IMR-90 (cell line): ENCODE measurements at regions not wholly inside any gene's neighbourhood (a gene's known extent, or its start where the extent isn't known, plus 50 kb on each side); places are given as distances from the start of the nearest gene placed in this dataset.

Experiments used
- ATAC-seq: fragments of 200-7000 bp; cut with Tn5 transposase; 2 replicates; pipeline ENCODE4 v1.9.1; 2020; ENCODE audit warnings: low read depth, mild to moderate bottlenecking, moderate library complexity
- BruUV-seq: library from RNA; stranded (reverse); fragments of 400-500 nt; replicated peaks from 2 replicates; lab custom pipeline; 2021; lab: Mats Ljungman, UMichigan
- CTCF ChIA-PET: fragments of 300-600 bp; formaldehyde crosslinking; extraction: SDS; loops from one replicate; lab custom pipeline; 2021; ENCODE audit warnings: antibody characterized with exemption; lab: Yijun Ruan, JAX
- POLR2A ChIA-PET: fragments of 300-600 bp; sonication (Branson Sonifier 250); formaldehyde crosslinking; loops from one replicate; lab custom pipeline; 2022; ENCODE audit warnings: antibody characterized with exemption; ENCODE audit not compliant: unreplicated experiment; lab: Charles Lee
- DNase-seq: peaks from one replicate; pipeline ENCODE4 v3.0.0; 2013
- H2AFZ ChIP-seq: replicated peaks from 2 replicates; pipeline ENCODE3; 2013; ENCODE audit warnings: low read length, mild to moderate bottlenecking; ENCODE audit not compliant: poor library complexity
- H2AK5ac ChIP-seq: 2 replicates; pipeline ENCODE4 v1.6.1; 2013; ENCODE audit warnings: low read depth, low read length, inconsistent platforms
- H2AK9ac ChIP-seq: replicated peaks from 2 replicates; pipeline ENCODE3; 2013; ENCODE audit warnings: mild to moderate bottlenecking, low read depth, low read length, moderate library complexity; ENCODE audit not compliant: poor library complexity
- H2BK120ac ChIP-seq: 2 replicates; pipeline ENCODE4 v1.6.1; 2013; ENCODE audit warnings: low read depth, low read length, inconsistent platforms
- H2BK15ac ChIP-seq: 3 replicates; pipeline ENCODE4 v1.6.1; 2013; ENCODE audit warnings: low read depth, low read length, inconsistent platforms
- H2BK20ac ChIP-seq: 2 replicates; pipeline ENCODE4 v1.6.1; 2013; ENCODE audit warnings: low read depth, mild to moderate bottlenecking, inconsistent platforms, low read length, moderate library complexity
- H2BK5ac ChIP-seq: 2 replicates; pipeline ENCODE4 v1.6.1; 2013; ENCODE audit warnings: mild to moderate bottlenecking, low read depth, low read length, inconsistent platforms; ENCODE audit not compliant: poor library complexity, severe bottlenecking
- H3K14ac ChIP-seq: replicated peaks from 2 replicates; pipeline ENCODE4 v1.6.1; 2013; ENCODE audit warnings: low read depth, low read length, inconsistent platforms
- H3K18ac ChIP-seq: 2 replicates; pipeline ENCODE4 v1.6.1; 2013; ENCODE audit warnings: low read depth, low read length, control low read depth
- H3K23ac ChIP-seq: 2 replicates; pipeline ENCODE4 v1.6.1; 2013; ENCODE audit warnings: low read depth, low read length, inconsistent platforms
- H3K27ac ChIP-seq: 2 replicates; pipeline ENCODE4 v1.5.1; 2013; ENCODE audit warnings: mild to moderate bottlenecking, control low read depth, low read length; ENCODE audit not compliant: insufficient read depth
- H3K27me3 ChIP-seq: 2 replicates; pipeline ENCODE4 v1.6.1; 2013; ENCODE audit warnings: low read length; ENCODE audit not compliant: control insufficient read depth, insufficient read depth
- H3K36me3 ChIP-seq: 2 replicates; pipeline ENCODE4 v1.6.1; 2013; ENCODE audit warnings: low read length, mixed read lengths; ENCODE audit not compliant: control insufficient read depth, insufficient read depth
- H3K4ac ChIP-seq: 2 replicates; pipeline ENCODE4 v1.6.1; 2013; ENCODE audit warnings: low read depth, low read length, inconsistent platforms
- H3K4me1 ChIP-seq: 2 replicates; pipeline ENCODE4 v1.6.1; 2013; ENCODE audit warnings: low read length, mixed read lengths; ENCODE audit not compliant: control insufficient read depth, insufficient read depth
- H3K4me2 ChIP-seq: 2 replicates; pipeline ENCODE4 v1.6.1; 2013; ENCODE audit warnings: low read depth, mild to moderate bottlenecking, control low read depth, low read length, moderate library complexity
- H3K4me3 ChIP-seq: 2 replicates; pipeline ENCODE4 v1.5.1; 2013; ENCODE audit warnings: low read depth, mild to moderate bottlenecking, control low read depth, low read length, moderate library complexity; ENCODE audit not compliant: insufficient read depth
- H3K56ac ChIP-seq: 2 replicates; pipeline ENCODE4 v1.6.1; 2013; ENCODE audit warnings: low read length, inconsistent platforms; ENCODE audit not compliant: insufficient read depth; ENCODE audit errors: extremely low read depth
- H3K79me1 ChIP-seq, 2 experiments: 2 replicates each; pipeline ENCODE4 v1.6.1; 2013; ENCODE audit warnings: low read length in 2 of 2, inconsistent platforms in 1 of 2, low read depth in 1 of 2
- H3K9ac ChIP-seq: 2 replicates; pipeline ENCODE4 v1.6.1; 2013; ENCODE audit warnings: low read depth, low read length, control low read depth
- H3K9me1 ChIP-seq: 2 replicates; pipeline ENCODE4 v1.6.1; 2013; ENCODE audit warnings: low read length, inconsistent platforms; ENCODE audit not compliant: insufficient read depth
- H3K9me3 ChIP-seq: 2 replicates; pipeline ENCODE4 v1.6.1; 2013; ENCODE audit warnings: low read length; ENCODE audit not compliant: control insufficient read depth, insufficient read depth
- H4K20me1 ChIP-seq: 2 replicates; pipeline ENCODE4 v1.6.1; 2013; ENCODE audit warnings: low read length, inconsistent platforms; ENCODE audit not compliant: insufficient read depth
- H4K5ac ChIP-seq: 2 replicates; pipeline ENCODE4 v1.6.1; 2013; ENCODE audit warnings: mild to moderate bottlenecking, low read depth, low read length, control low read depth
- H4K8ac ChIP-seq, 2 experiments: 2 replicates each; pipeline ENCODE4 v1.6.1; 2013; ENCODE audit warnings: low read depth in 2 of 2, low read length in 2 of 2, control low read depth in 1 of 2, inconsistent platforms in 1 of 2
- H4K91ac ChIP-seq: 2 replicates; pipeline ENCODE4 v1.6.1; 2013; ENCODE audit warnings: low read depth, low read length, inconsistent platforms; ENCODE audit not compliant: insufficient read depth
- BHLHE40 ChIP-seq: fragments of 150-350 bp; IDR thresholded peaks from 2 replicates; pipeline ENCODE4 v1.6.1; 2016; ENCODE audit warnings: mild to moderate bottlenecking, low read depth, low read length
- CEBPB ChIP-seq: IDR thresholded peaks from 2 replicates; pipeline ENCODE4 v1.6.1; 2012; ENCODE audit warnings: low read depth, low read length, improper control_type of control experiment
- CHD1 ChIP-seq: IDR thresholded peaks from 2 replicates; pipeline ENCODE4 v1.6.1; 2012; ENCODE audit warnings: low read depth, low read length, improper control_type of control experiment
- FOS ChIP-seq: fragments of 150-350 bp; IDR thresholded peaks from 2 replicates; pipeline ENCODE4 v1.6.1; 2016; ENCODE audit warnings: low read depth, low read length
- MAZ ChIP-seq: IDR thresholded peaks from 2 replicates; pipeline ENCODE4 v1.6.1; 2012; ENCODE audit warnings: low read depth, mild to moderate bottlenecking, low read length, improper control_type of control experiment, moderate library complexity, borderline replicate concordance
- NFE2L2 ChIP-seq: fragments of 150-350 bp; IDR thresholded peaks from 2 replicates; pipeline ENCODE4 v1.6.1; 2016; ENCODE audit warnings: low read depth, mild to moderate bottlenecking, low read length
- RAD21 ChIP-seq: IDR thresholded peaks from 2 replicates; pipeline ENCODE4 v1.6.1; 2012; ENCODE audit warnings: low read length, improper control_type of control experiment
- RCOR1 ChIP-seq: IDR thresholded peaks from 2 replicates; pipeline ENCODE4 v1.6.1; 2012; ENCODE audit warnings: mild to moderate bottlenecking, low read length, improper control_type of control experiment; ENCODE audit not compliant: insufficient replicate concordance
- RFX5 ChIP-seq: IDR thresholded peaks from 2 replicates; pipeline ENCODE4 v1.8.0; 2012; ENCODE audit warnings: low read depth, mild to moderate bottlenecking, low read length, moderate library complexity
- SMC3 ChIP-seq: fragments of 150-350 bp; IDR thresholded peaks from 2 replicates; pipeline ENCODE4 v1.6.1; 2016; ENCODE audit warnings: low read depth, mild to moderate bottlenecking, antibody characterized with exemption, low read length, moderate library complexity
- USF2 ChIP-seq: fragments of 150-350 bp; IDR thresholded peaks from 2 replicates; pipeline ENCODE4 v1.6.1; 2017; ENCODE audit warnings: mild to moderate bottlenecking, antibody characterized with exemption, low read length, low read depth
- WGBS, 2 experiments: methylation state at CpG; one replicate each; pipeline versions ENCODE4 v1.1.5 to v1.1.7; 2013; ENCODE audit warnings: missing lambda C conversion rate in 2 of 2; ENCODE audit not compliant: insufficient read length in 1 of 2; ENCODE audit errors: extremely low coverage in 2 of 2; 5-methylcytosine and 5-hydroxymethylcytosine counted together
- dilution Hi-C: fragments of 300-500 bp; cut with HindIII; formaldehyde crosslinking; loops from one replicate; pipeline ENCODE4 v1.14.3; 2018; ENCODE audit warnings: low sequenced_read_pairs; ENCODE audit not compliant: unreplicated experiment
- in situ Hi-C: fragments of 300-500 bp; cut with MboI; formaldehyde crosslinking; loops from 3 replicates; pipeline ENCODE4 v1.14.3; 2019; ENCODE audit warnings: low sequenced_read_pairs, inconsistent platforms, mixed read lengths
- intact Hi-C: fragments of 100-400 bp; cut with micrococcal nuclease; formaldehyde crosslinking; loops from 2 replicates; pipeline ENCODE4 v1.10.0; 2022
- TF ChIP-seq, protein P1 (sequence below): conservative IDR thresholded peaks from 2 replicates; pipeline ENCODE4 v1.5.1; 2012; ENCODE audit warnings: mild to moderate bottlenecking, low read depth, low read length, improper control_type of control experiment

GRCh38 chr1:209109001-209109785, 474.3 kb upstream of the CAMK1G start:
- DNase-seq: no peak
- ChIA-PET CTCF (interaction anchor here (0.6 kb wide), 1 partner anchor 11 kb away, joined by 3 read pairs; no protein-coding TSS in a partner anchor), POLR2A (no interaction called here)
- H3K36me3 ChIP-seq: no peaks in the 10 kb centered on the region
- TF ChIP-seq USF2 (no peak), RAD21 (no peak), CEBPB (no peak), MAZ (no peak), FOS (no peak), RFX5 (no peak), CHD1 (no peak), SMC3 (no peak), NFE2L2 (no peak), BHLHE40 (no peak), RCOR1 (no peak)
- TF ChIP-seq, protein P1, sequence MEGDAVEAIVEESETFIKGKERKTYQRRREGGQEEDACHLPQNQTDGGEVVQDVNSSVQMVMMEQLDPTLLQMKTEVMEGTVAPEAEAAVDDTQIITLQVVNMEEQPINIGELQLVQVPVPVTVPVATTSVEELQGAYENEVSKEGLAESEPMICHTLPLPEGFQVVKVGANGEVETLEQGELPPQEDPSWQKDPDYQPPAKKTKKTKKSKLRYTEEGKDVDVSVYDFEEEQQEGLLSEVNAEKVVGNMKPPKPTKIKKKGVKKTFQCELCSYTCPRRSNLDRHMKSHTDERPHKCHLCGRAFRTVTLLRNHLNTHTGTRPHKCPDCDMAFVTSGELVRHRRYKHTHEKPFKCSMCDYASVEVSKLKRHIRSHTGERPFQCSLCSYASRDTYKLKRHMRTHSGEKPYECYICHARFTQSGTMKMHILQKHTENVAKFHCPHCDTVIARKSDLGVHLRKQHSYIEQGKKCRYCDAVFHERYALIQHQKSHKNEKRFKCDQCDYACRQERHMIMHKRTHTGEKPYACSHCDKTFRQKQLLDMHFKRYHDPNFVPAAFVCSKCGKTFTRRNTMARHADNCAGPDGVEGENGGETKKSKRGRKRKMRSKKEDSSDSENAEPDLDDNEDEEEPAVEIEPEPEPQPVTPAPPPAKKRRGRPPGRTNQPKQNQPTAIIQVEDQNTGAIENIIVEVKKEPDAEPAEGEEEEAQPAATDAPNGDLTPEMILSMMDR: no peak
- H3K27ac ChIP-seq: no peak overlapping the region
- no TSS peak for BruUV-seq
- H3K14ac ChIP-seq: no peak overlapping the region
- H3K4me3 ChIP-seq: no peak overlapping the region
- no peak overlapping the region for H4K8ac ChIP-seq
- H3K56ac ChIP-seq: no peak overlapping the region
- no peak overlapping the region for H2AK9ac ChIP-seq
- H4K91ac ChIP-seq: no peak overlapping the region
- H4K5ac ChIP-seq: no peak overlapping the region
- no peak for ATAC-seq
- H3K4me2 ChIP-seq: no peak overlapping the region
- no peak overlapping the region for H2AK5ac ChIP-seq
- no peaks in the 10 kb centered on the region for H4K20me1 ChIP-seq
- WGBS, 2 experiments: 50% methylated on average over 1 of the region's 2 CpGs; no CpG with 5 or more reads in 1 of the 2 experiments
- H3K18ac ChIP-seq: no peak overlapping the region
- no peaks in the 10 kb centered on the region; the same call in 1 of the 2 replicates for H3K9me3 ChIP-seq
- H3K27me3 ChIP-seq: no peaks in the 10 kb centered on the region
- no peak overlapping the region for H2BK15ac ChIP-seq
- no peak overlapping the region for H3K9ac ChIP-seq
- H3K4ac ChIP-seq: no peak overlapping the region
- no peak overlapping the region for H2AFZ ChIP-seq
- H3K4me1 ChIP-seq: no peaks in the 10 kb centered on the region
- H2BK120ac ChIP-seq: no peak overlapping the region
- H3K23ac ChIP-seq: no peak overlapping the region
- in situ Hi-C loops (no loop called here), intact Hi-C loops (no loop called here), dilution Hi-C loops (no loop called here)
- no peak overlapping the region for H2BK20ac ChIP-seq
- no peak overlapping the region for H2BK5ac ChIP-seq
- H3K79me1 ChIP-seq: no peaks in the 10 kb centered on the region
- no peaks in the 10 kb centered on the region for H3K9me1 ChIP-seq
